HEK293 (cell line): ENCODE measurements at regions not wholly inside any gene's neighbourhood (a gene's known extent, or its start where the extent isn't known, plus 50 kb on each side); places are given as distances from the start of the nearest gene placed in this dataset.

Experiments
- CTCF ChIA-PET: fragments of 350-600 bp; formaldehyde crosslinking; extraction: SDS; loops from one replicate; lab custom pipeline; 2021; ENCODE audit warnings: antibody characterized with exemption; lab: Yijun Ruan, JAX
- POLR2A ChIA-PET: fragments of 300-600 bp; formaldehyde crosslinking; extraction: SDS; loops from one replicate; lab custom pipeline; 2020; ENCODE audit warnings: antibody characterized with exemption, inconsistent platforms; lab: Yijun Ruan, JAX
- H3K27ac ChIP-seq: fragments of 200-500 bp; sonication (Bioruptor generic); 2 replicates; pipeline ENCODE4 v1.5.1; 2014; ENCODE audit warnings: low read depth, low read length, control low read depth, inconsistent platforms; ENCODE audit errors: extremely low read depth
- H3K36me3 ChIP-seq, 2 experiments: fragments of 200-500 bp in 1 of 2; sonication (Bioruptor generic) in 1 of 2; 1 replicate in 1 of 2; 2 replicates in 1 of 2; pipeline ENCODE4 v1.5.1; 2014 to 2017; ENCODE audit warnings: inconsistent platforms in 2 of 2, low read length in 2 of 2; ENCODE audit not compliant: control insufficient read depth in 2 of 2, insufficient read depth in 1 of 2
- H3K4me1 ChIP-seq: fragments of 200-500 bp; sonication (Bioruptor generic); 2 replicates; pipeline ENCODE4 v1.5.1; 2014; ENCODE audit warnings: mild to moderate bottlenecking, low read length, inconsistent platforms; ENCODE audit not compliant: control insufficient read depth, insufficient read depth
- H3K4me3 ChIP-seq: 2 replicates; pipeline ENCODE4 v1.5.1; 2011; ENCODE audit warnings: low read depth, mild to moderate bottlenecking, control low read depth, low read length, moderate library complexity
- H3K9me3 ChIP-seq: fragments of 200-500 bp; sonication (Bioruptor generic); 2 replicates; pipeline ENCODE4 v1.5.1; 2014; ENCODE audit warnings: low read depth, low read length, inconsistent platforms; ENCODE audit not compliant: control insufficient read depth, insufficient read depth
- BCL11A ChIP-seq: fragments of 450-650 bp; formaldehyde crosslinking; IDR thresholded peaks from 2 replicates; pipeline ENCODE4 v1.5.1; 2016; ENCODE audit warnings: low read depth, missing biosample characterization, missing genetic modification characterization
- EGR2 ChIP-seq: fragments of 450-650 bp; formaldehyde crosslinking; IDR thresholded peaks from 2 replicates; pipeline ENCODE4 v1.5.1; 2016; ENCODE audit warnings: low read depth, missing biosample characterization, missing genetic modification characterization
- PBX3 ChIP-seq: sonication (generic); formaldehyde crosslinking; IDR thresholded peaks from 2 replicates; pipeline ENCODE4 v1.8.1; 2022; ENCODE audit warnings: mild to moderate bottlenecking, moderate library complexity, missing genetic modification reagents
- PRDM1 ChIP-seq: fragments of 450-650 bp; formaldehyde crosslinking; IDR thresholded peaks from 2 replicates; pipeline ENCODE4; 2016; ENCODE audit warnings: missing biosample characterization, missing genetic modification characterization
- WT1 ChIP-seq: fragments of 450-650 bp; formaldehyde crosslinking; IDR thresholded peaks from 2 replicates; pipeline ENCODE4 v1.5.1; 2016; ENCODE audit warnings: missing biosample characterization, missing genetic modification characterization
- ZEB2 ChIP-seq: fragments of 450-650 bp; formaldehyde crosslinking; IDR thresholded peaks from 2 replicates; pipeline ENCODE4 v1.5.1; 2016; ENCODE audit warnings: missing biosample characterization, missing genetic modification characterization
- ZIC2 ChIP-seq: fragments of 450-650 bp; formaldehyde crosslinking; IDR thresholded peaks from 2 replicates; pipeline ENCODE4 v1.5.1; 2016; ENCODE audit warnings: missing biosample characterization, missing genetic modification characterization
- ZNF140 ChIP-seq: fragments of 450-650 bp; formaldehyde crosslinking; IDR thresholded peaks from 2 replicates; pipeline ENCODE4 v1.5.1; 2016; ENCODE audit warnings: missing biosample characterization, missing genetic modification characterization
- ZNF146 ChIP-seq: fragments of 450-650 bp; formaldehyde crosslinking; IDR thresholded peaks from 2 replicates; pipeline ENCODE4 v1.5.1; 2016; ENCODE audit warnings: missing biosample characterization, missing genetic modification characterization
- ZNF248 ChIP-seq: fragments of 450-650 bp; formaldehyde crosslinking; IDR thresholded peaks from 2 replicates; pipeline ENCODE4 v1.5.1; 2017; ENCODE audit warnings: missing biosample characterization, missing genetic modification characterization
- ZNF26 ChIP-seq: fragments of 450-650 bp; formaldehyde crosslinking; IDR thresholded peaks from 2 replicates; pipeline ENCODE4 v1.5.1; 2016; ENCODE audit warnings: missing biosample characterization, missing genetic modification characterization
- ZNF398 ChIP-seq: fragments of 450-650 bp; formaldehyde crosslinking; IDR thresholded peaks from 2 replicates; pipeline ENCODE4 v1.5.1; 2017; ENCODE audit warnings: missing biosample characterization, missing genetic modification characterization
- ZNF423 ChIP-seq: fragments of 450-650 bp; formaldehyde crosslinking; IDR thresholded peaks from 2 replicates; pipeline ENCODE4 v1.5.1; 2016; ENCODE audit warnings: missing biosample characterization, missing genetic modification characterization
- ZNF426 ChIP-seq: fragments of 450-650 bp; formaldehyde crosslinking; IDR thresholded peaks from 2 replicates; pipeline ENCODE4 v1.5.1; 2017; ENCODE audit warnings: missing biosample characterization, missing genetic modification characterization, mild to moderate bottlenecking, inconsistent platforms, moderate library complexity
- ZNF510 ChIP-seq: fragments of 450-650 bp; formaldehyde crosslinking; IDR thresholded peaks from 2 replicates; pipeline ENCODE4 v1.5.1; 2018; ENCODE audit warnings: mild to moderate bottlenecking, missing genetic modification characterization, missing biosample characterization; ENCODE audit not compliant: insufficient replicate concordance
- ZNF571 ChIP-seq: fragments of 450-650 bp; formaldehyde crosslinking; IDR thresholded peaks from 2 replicates; pipeline ENCODE4 v1.5.0; 2017; ENCODE audit warnings: missing biosample characterization, missing genetic modification characterization
- ZNF623 ChIP-seq: fragments of 450-650 bp; formaldehyde crosslinking; IDR thresholded peaks from 2 replicates; pipeline ENCODE4 v1.5.1; 2016; ENCODE audit warnings: missing biosample characterization, missing genetic modification characterization
- ZNF639 ChIP-seq: fragments of 450-650 bp; formaldehyde crosslinking; IDR thresholded peaks from 2 replicates; pipeline ENCODE4 v1.5.1; 2016; ENCODE audit warnings: missing biosample characterization, missing genetic modification characterization
- ZNF658 ChIP-seq: fragments of 450-650 bp; formaldehyde crosslinking; IDR thresholded peaks from 2 replicates; pipeline ENCODE4; 2016; ENCODE audit warnings: missing biosample characterization, missing genetic modification characterization
- ZNF792 ChIP-seq: fragments of 450-650 bp; formaldehyde crosslinking; IDR thresholded peaks from 2 replicates; pipeline ENCODE4 v1.5.1; 2016; ENCODE audit warnings: missing biosample characterization, missing genetic modification characterization
- ZNF837 ChIP-seq: fragments of 450-650 bp; formaldehyde crosslinking; IDR thresholded peaks from 2 replicates; pipeline ENCODE4 v1.5.1; 2016; ENCODE audit warnings: missing biosample characterization, missing genetic modification characterization
- TF ChIP-seq, protein P1 (sequence below): fragments of 450-650 bp; IDR thresholded peaks from 2 replicates; pipeline ENCODE4 v1.5.1; 2018; ENCODE audit warnings: missing biosample characterization, missing genetic modification characterization
- TF ChIP-seq, protein P2 (sequence below): fragments of 450-650 bp; formaldehyde crosslinking; IDR thresholded peaks from 2 replicates; pipeline ENCODE4 v1.5.1; 2016; ENCODE audit warnings: missing biosample characterization, missing genetic modification characterization
- TF ChIP-seq, protein P3 (sequence below): fragments of 450-650 bp; formaldehyde crosslinking; IDR thresholded peaks from 2 replicates; pipeline ENCODE4 v1.5.1; 2016; ENCODE audit warnings: missing biosample characterization, missing genetic modification characterization

GRCh38 chr7:124354201-124354600 is 321.3 kb upstream of the TMEM229A start:
- CTCF ChIA-PET, result interaction anchor here (0.7 kb wide), 1 partner anchor 145 kb away, joined by 3 read pairs; no protein-coding TSS in a partner anchor
- no peak overlapping the region for H3K4me3 ChIP-seq
- TF ChIP-seq ZNF398 (tag by site-specific recombination) (no peak), ZNF792 (tag by site-specific recombination) (no peak), EGR2 (no peak), ZEB2 (tag by site-specific recombination) (no peak), ZNF510 (tag by site-specific recombination) (no peak), PRDM1 (tag by site-specific recombination) (no peak), PBX3 (no peak), ZNF837 (no peak)
- TF ChIP-seq, protein P1, sequence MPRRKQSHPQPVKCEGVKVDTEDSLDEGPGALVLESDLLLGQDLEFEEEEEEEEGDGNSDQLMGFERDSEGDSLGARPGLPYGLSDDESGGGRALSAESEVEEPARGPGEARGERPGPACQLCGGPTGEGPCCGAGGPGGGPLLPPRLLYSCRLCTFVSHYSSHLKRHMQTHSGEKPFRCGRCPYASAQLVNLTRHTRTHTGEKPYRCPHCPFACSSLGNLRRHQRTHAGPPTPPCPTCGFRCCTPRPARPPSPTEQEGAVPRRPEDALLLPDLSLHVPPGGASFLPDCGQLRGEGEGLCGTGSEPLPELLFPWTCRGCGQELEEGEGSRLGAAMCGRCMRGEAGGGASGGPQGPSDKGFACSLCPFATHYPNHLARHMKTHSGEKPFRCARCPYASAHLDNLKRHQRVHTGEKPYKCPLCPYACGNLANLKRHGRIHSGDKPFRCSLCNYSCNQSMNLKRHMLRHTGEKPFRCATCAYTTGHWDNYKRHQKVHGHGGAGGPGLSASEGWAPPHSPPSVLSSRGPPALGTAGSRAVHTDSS (tag by site-specific recombination), result no peak
- TF ChIP-seq, protein P2, sequence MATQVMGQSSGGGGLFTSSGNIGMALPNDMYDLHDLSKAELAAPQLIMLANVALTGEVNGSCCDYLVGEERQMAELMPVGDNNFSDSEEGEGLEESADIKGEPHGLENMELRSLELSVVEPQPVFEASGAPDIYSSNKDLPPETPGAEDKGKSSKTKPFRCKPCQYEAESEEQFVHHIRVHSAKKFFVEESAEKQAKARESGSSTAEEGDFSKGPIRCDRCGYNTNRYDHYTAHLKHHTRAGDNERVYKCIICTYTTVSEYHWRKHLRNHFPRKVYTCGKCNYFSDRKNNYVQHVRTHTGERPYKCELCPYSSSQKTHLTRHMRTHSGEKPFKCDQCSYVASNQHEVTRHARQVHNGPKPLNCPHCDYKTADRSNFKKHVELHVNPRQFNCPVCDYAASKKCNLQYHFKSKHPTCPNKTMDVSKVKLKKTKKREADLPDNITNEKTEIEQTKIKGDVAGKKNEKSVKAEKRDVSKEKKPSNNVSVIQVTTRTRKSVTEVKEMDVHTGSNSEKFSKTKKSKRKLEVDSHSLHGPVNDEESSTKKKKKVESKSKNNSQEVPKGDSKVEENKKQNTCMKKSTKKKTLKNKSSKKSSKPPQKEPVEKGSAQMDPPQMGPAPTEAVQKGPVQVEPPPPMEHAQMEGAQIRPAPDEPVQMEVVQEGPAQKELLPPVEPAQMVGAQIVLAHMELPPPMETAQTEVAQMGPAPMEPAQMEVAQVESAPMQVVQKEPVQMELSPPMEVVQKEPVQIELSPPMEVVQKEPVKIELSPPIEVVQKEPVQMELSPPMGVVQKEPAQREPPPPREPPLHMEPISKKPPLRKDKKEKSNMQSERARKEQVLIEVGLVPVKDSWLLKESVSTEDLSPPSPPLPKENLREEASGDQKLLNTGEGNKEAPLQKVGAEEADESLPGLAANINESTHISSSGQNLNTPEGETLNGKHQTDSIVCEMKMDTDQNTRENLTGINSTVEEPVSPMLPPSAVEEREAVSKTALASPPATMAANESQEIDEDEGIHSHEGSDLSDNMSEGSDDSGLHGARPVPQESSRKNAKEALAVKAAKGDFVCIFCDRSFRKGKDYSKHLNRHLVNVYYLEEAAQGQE (tag by site-specific recombination), result no peak

GRCh38 chr7:124351950-124352349 is 319.1 kb upstream of the TMEM229A start:
- Histone ChIP-seq H3K27ac (no peak overlapping the region), H3K4me1 (no peaks in the 10 kb centered on the region), H3K9me3 (no peaks in the 10 kb centered on the region), H3K4me3 (no peak overlapping the region), H3K36me3 (no peaks in the 10 kb centered on the region)
- ChIA-PET CTCF (no interaction called here), POLR2A (no interaction called here)
- no peak for TF ChIP-seq ZNF423 (tag by site-specific recombination)
- TF ChIP-seq ZNF248 (tag by site-specific recombination), result no peak
- no peak for TF ChIP-seq ZNF26 (tag by site-specific recombination)
- TF ChIP-seq ZNF623 (tag by site-specific recombination), result no peak
- no peak for TF ChIP-seq BCL11A (tag by site-specific recombination)
- TF ChIP-seq ZIC2 (tag by site-specific recombination), result no peak
- TF ChIP-seq WT1 (tag by site-specific recombination), result no peak
- no peak for TF ChIP-seq ZNF426 (tag by site-specific recombination)
- TF ChIP-seq ZNF146, result no peak
- TF ChIP-seq, protein P3, sequence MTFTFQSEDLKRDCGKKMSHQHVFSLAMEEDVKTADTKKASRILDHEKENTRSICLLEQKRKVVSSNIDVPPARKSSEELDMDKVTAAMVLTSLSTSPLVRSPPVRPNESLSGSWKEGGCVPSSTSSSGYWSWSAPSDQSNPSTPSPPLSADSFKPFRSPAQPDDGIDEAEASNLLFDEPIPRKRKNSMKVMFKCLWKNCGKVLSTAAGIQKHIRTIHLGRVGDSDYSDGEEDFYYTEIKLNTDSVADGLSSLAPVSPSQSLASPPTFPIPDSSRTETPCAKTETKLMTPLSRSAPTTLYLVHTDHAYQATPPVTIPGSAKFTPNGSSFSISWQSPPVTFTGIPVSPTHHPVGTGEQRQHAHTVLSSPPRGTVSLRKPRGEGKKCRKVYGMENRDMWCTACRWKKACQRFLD (tag by site-specific recombination), result no peak
- no peak for TF ChIP-seq ZNF140 (tag by site-specific recombination)
- no peak for TF ChIP-seq ZNF571
- TF ChIP-seq ZNF639, result no peak
- TF ChIP-seq ZNF658 (tag by site-specific recombination), result no peak

More at GRCh38 chr7:124354201-124354600, 321.3 kb upstream of the TMEM229A start:
- no peaks in the 10 kb centered on the region for H3K36me3 ChIP-seq
- no peaks in the 10 kb centered on the region for H3K4me1 ChIP-seq
- H3K9me3 ChIP-seq, result no peaks in the 10 kb centered on the region
- POLR2A ChIA-PET, result no interaction called here
- H3K27ac ChIP-seq, result no peak overlapping the region
